Activated CD4-positive, alpha-beta T cell treated with anti-CD3 and anti-CD28 coated beads, Interleukin-2, amount 10 ng/mL, durations not matched to agents 24 days and 14 days (primary cell): ENCODE measurements at regions not wholly inside any gene's neighbourhood (a gene's known extent, or its start where the extent isn't known, plus 50 kb on each side); places are given as distances from the start of the nearest gene placed in this dataset.
"Not testable (repeated sequence)": the region's sequence is repeated elsewhere in the genome, so short reads cannot be mapped to it uniquely, and the experiment has no call there.

Experiments used
- DNase-seq: peaks from one replicate; pipeline ENCODE4 v3.0.0; 2022
- H3K27ac Mint-ChIP-seq: one replicate; pipeline ENCODE4 v1.8.0; 2022; ENCODE audit warnings: mild to moderate bottlenecking, mixed read lengths
- H3K27me3 Mint-ChIP-seq: one replicate; pipeline ENCODE4 v1.8.0; 2022; ENCODE audit warnings: mixed read lengths
- H3K36me3 Mint-ChIP-seq: one replicate; pipeline ENCODE4 v1.8.0; 2022; ENCODE audit warnings: low read depth, mild to moderate bottlenecking, mixed read lengths
- H3K4me1 Mint-ChIP-seq: one replicate; pipeline ENCODE4 v1.8.0; 2021; ENCODE audit warnings: mixed read lengths
- H3K4me3 Mint-ChIP-seq: one replicate; pipeline ENCODE4 v1.8.0; 2022; ENCODE audit warnings: mild to moderate bottlenecking, moderate library complexity, mixed read lengths
- H3K9me3 Mint-ChIP-seq: one replicate; pipeline ENCODE4 v1.8.0; 2021; ENCODE audit warnings: mixed read lengths
- intact Hi-C: fragments of 100-400 bp; cut with micrococcal nuclease; formaldehyde crosslinking; loops from one replicate; pipeline ENCODE4 v1.15.1; 2023

GRCh38 chr18:38654946-38655345 lies 1089.3 kb upstream of the CELF4 start:
- no peaks in the 10 kb centered on the region for H3K4me1 Mint-ChIP-seq
- no peaks in the 10 kb centered on the region for H3K36me3 Mint-ChIP-seq
- no peaks in the 10 kb centered on the region for H3K9me3 Mint-ChIP-seq
- no peak overlapping the region for H3K27ac Mint-ChIP-seq
- H3K27me3 Mint-ChIP-seq: no peaks in the 10 kb centered on the region
- no peak overlapping the region for H3K4me3 Mint-ChIP-seq
- intact Hi-C loops: no loop called here
- no peak for DNase-seq

- DNase-seq: no peak
- intact Hi-C loops: no loop called here
- no peak overlapping the region for H3K4me3 Mint-ChIP-seq
- H3K4me1 Mint-ChIP-seq: no peaks in the 10 kb centered on the region
- H3K36me3 Mint-ChIP-seq: no peaks in the 10 kb centered on the region
- no peaks in the 10 kb centered on the region for H3K27me3 Mint-ChIP-seq
- no peak overlapping the region for H3K27ac Mint-ChIP-seq
- H3K9me3 Mint-ChIP-seq: no peaks in the 10 kb centered on the region
Measured at GRCh38 chr18:38651736-38652135, 1086.1 kb upstream of the CELF4 start.

GRCh38 chr18:38648179-38648578 lies 1082.6 kb upstream of the CELF4 start:
- intact Hi-C loops: no loop called here
- Mint-ChIP-seq H3K4me1 (no peaks in the 10 kb centered on the region), H3K27ac (no peak overlapping the region), H3K4me3 (no peak overlapping the region), H3K27me3 (no peaks in the 10 kb centered on the region), H3K36me3 (no peaks in the 10 kb centered on the region), H3K9me3 (peaks cover 3% of the 10 kb centered on the region)
- DNase-seq: no peak

GRCh38 chr18:38646296-38646695 lies 1080.7 kb upstream of the CELF4 start:
- no peaks in the 10 kb centered on the region for H3K27me3 Mint-ChIP-seq

GRCh38 chr18:38644875-38645641 lies 1079.5 kb upstream of the CELF4 start:
- no peaks in the 10 kb centered on the region for H3K27me3 Mint-ChIP-seq
- peaks cover 3% of the 10 kb centered on the region for H3K9me3 Mint-ChIP-seq
- no peak overlapping the region for H3K4me3 Mint-ChIP-seq
- no peak overlapping the region for H3K27ac Mint-ChIP-seq
- intact Hi-C loops: no loop called here
- DNase-seq: no peak
- H3K4me1 Mint-ChIP-seq: no peaks in the 10 kb centered on the region
- H3K36me3 Mint-ChIP-seq: no peaks in the 10 kb centered on the region

More at GRCh38 chr18:38646296-38646695, 1080.7 kb upstream of the CELF4 start:
- no peak for DNase-seq
- intact Hi-C loops: no loop called here
- no peak overlapping the region for H3K4me3 Mint-ChIP-seq
- no peaks in the 10 kb centered on the region for H3K36me3 Mint-ChIP-seq
- no peak overlapping the region for H3K27ac Mint-ChIP-seq
- H3K9me3 Mint-ChIP-seq: peaks cover 3% of the 10 kb centered on the region
- no peaks in the 10 kb centered on the region for H3K4me1 Mint-ChIP-seq

GRCh38 chr18:38642711-38643110 lies 1077.1 kb upstream of the CELF4 start:
- peaks cover 6% of the 10 kb centered on the region for H3K9me3 Mint-ChIP-seq
- H3K27ac Mint-ChIP-seq: no peak overlapping the region
- H3K4me1 Mint-ChIP-seq: no peaks in the 10 kb centered on the region
- DNase-seq: no peak
- intact Hi-C loops: no loop called here
- no peak overlapping the region for H3K4me3 Mint-ChIP-seq
- H3K27me3 Mint-ChIP-seq: no peaks in the 10 kb centered on the region
- no peaks in the 10 kb centered on the region for H3K36me3 Mint-ChIP-seq

GRCh38 chr18:38639700-38640099 lies 1074.1 kb upstream of the CELF4 start:
- DNase-seq, H3K4me3 Mint-ChIP-seq, H3K36me3 Mint-ChIP-seq, H3K4me1 Mint-ChIP-seq, H3K27me3 Mint-ChIP-seq, intact Hi-C loops, H3K27ac Mint-ChIP-seq: not testable (repeated sequence)
- H3K9me3 Mint-ChIP-seq: peaks cover 13% of the 10 kb centered on the region

- H3K9me3 Mint-ChIP-seq: peaks cover 10% of the 10 kb centered on the region
- no peak for DNase-seq
- no peaks in the 10 kb centered on the region for H3K36me3 Mint-ChIP-seq
- intact Hi-C loops: no loop called here
- no peaks in the 10 kb centered on the region for H3K4me1 Mint-ChIP-seq
- no peak overlapping the region for H3K4me3 Mint-ChIP-seq
- no peak overlapping the region for H3K27ac Mint-ChIP-seq
- no peaks in the 10 kb centered on the region for H3K27me3 Mint-ChIP-seq
Measured at GRCh38 chr18:38635709-38636430, 1070.3 kb upstream of the CELF4 start.

- H3K27ac Mint-ChIP-seq: no peak overlapping the region
- intact Hi-C loops: no loop called here
- no peak overlapping the region for H3K4me3 Mint-ChIP-seq
- H3K4me1 Mint-ChIP-seq: no peaks in the 10 kb centered on the region
- no peaks in the 10 kb centered on the region for H3K36me3 Mint-ChIP-seq
- no peak for DNase-seq
- H3K27me3 Mint-ChIP-seq: no peaks in the 10 kb centered on the region
- H3K9me3 Mint-ChIP-seq: peaks cover 10% of the 10 kb centered on the region
Measured at GRCh38 chr18:38634117-38634516, 1068.5 kb upstream of the CELF4 start.

GRCh38 chr18:38633333-38633732 lies 1067.7 kb upstream of the CELF4 start:
- no peak for DNase-seq
- Mint-ChIP-seq H3K9me3 (peaks cover 9% of the 10 kb centered on the region), H3K4me1 (no peaks in the 10 kb centered on the region), H3K36me3 (no peaks in the 10 kb centered on the region), H3K27me3 (no peaks in the 10 kb centered on the region), H3K27ac (no peak overlapping the region), H3K4me3 (no peak overlapping the region)
- intact Hi-C loops: no loop called here

- DNase-seq: no peak
- Mint-ChIP-seq H3K4me3 (no peak overlapping the region), H3K9me3 (no peaks in the 10 kb centered on the region), H3K27ac (no peak overlapping the region), H3K27me3 (no peaks in the 10 kb centered on the region), H3K36me3 (no peaks in the 10 kb centered on the region), H3K4me1 (no peaks in the 10 kb centered on the region)
- intact Hi-C loops: no loop called here
Measured at GRCh38 chr18:38619129-38619528, 1053.5 kb upstream of the CELF4 start.

GRCh38 chr18:38616306-38616705 lies 1050.7 kb upstream of the CELF4 start:
- Mint-ChIP-seq H3K9me3 (no peaks in the 10 kb centered on the region), H3K36me3 (no peaks in the 10 kb centered on the region), H3K4me1 (no peaks in the 10 kb centered on the region), H3K27ac (no peak overlapping the region), H3K27me3 (no peaks in the 10 kb centered on the region), H3K4me3 (no peak overlapping the region)
- no peak for DNase-seq
- intact Hi-C loops: no loop called here

GRCh38 chr18:38612904-38613303 lies 1047.3 kb upstream of the CELF4 start:
- Mint-ChIP-seq H3K27me3 (no peaks in the 10 kb centered on the region), H3K9me3 (no peaks in the 10 kb centered on the region), H3K4me3 (no peak overlapping the region), H3K27ac (no peak overlapping the region), H3K4me1 (peaks cover 3% of the 10 kb centered on the region), H3K36me3 (no peaks in the 10 kb centered on the region)
- intact Hi-C loops: loop anchor here (5.0 kb wide), 1 partner anchor 51 kb away; no protein-coding TSS in a partner anchor
- no peak for DNase-seq
